NCI-H446 (cell line): ENCODE measurements at regions not wholly inside any gene's neighbourhood (a gene's known extent, or its start where the extent isn't known, plus 50 kb on each side); places are given as distances from the start of the nearest gene placed in this dataset.
"Not testable (repeated sequence)": the region's sequence is repeated elsewhere in the genome, so short reads cannot be mapped to it uniquely, and the experiment has no call there.

ENCODE experiments used
- DNase-seq, 2 experiments: peaks; one replicate each; lab custom pipeline; 2025; lab: John Stamatoyannopoulos, UW

GRCh38 chr11:11717064-11717725 lies 95.4 kb upstream of the GALNT18 start:
- DNase-seq = no peak

- DNase-seq = not testable (repeated sequence)
These were observed 93.3 kb upstream of the GALNT18 start for GRCh38 chr11:11715075-11715474.

- DNase-seq = no peak
These were observed 88.8 kb upstream of the GALNT18 start for GRCh38 chr11:11710556-11710955.

- no peak for DNase-seq
These were observed 87.8 kb upstream of the GALNT18 start for GRCh38 chr11:11709447-11710239.

- DNase-seq = no peak
These were observed 86.5 kb upstream of the GALNT18 start for GRCh38 chr11:11708256-11708655.

GRCh38 chr11:11706028-11706427 lies 84.2 kb upstream of the GALNT18 start:
- no peak for DNase-seq

- no peak for DNase-seq
These were observed 82.1 kb upstream of the GALNT18 start for GRCh38 chr11:11703885-11704284.

- DNase-seq = no peak
These were observed 79.3 kb upstream of the GALNT18 start for GRCh38 chr11:11701070-11701469.

- no peak for DNase-seq
These were observed 76.0 kb upstream of the GALNT18 start for GRCh38 chr11:11697796-11698195.

- no peak for DNase-seq
These were observed 69.7 kb upstream of the GALNT18 start for GRCh38 chr11:11691296-11692151.

- DNase-seq = no peak
These were observed 59.7 kb upstream of the GALNT18 start for GRCh38 chr11:11681536-11681935.

GRCh38 chr11:11677672-11678356 lies 56.0 kb upstream of the GALNT18 start:
- no peak for DNase-seq

- no peak for DNase-seq
These were observed 53.9 kb upstream of the GALNT18 start for GRCh38 chr11:11675671-11676181.

GRCh38 chr11:11672789-11673188 lies 51.0 kb upstream of the GALNT18 start:
- DNase-seq = no peak

- no peak for DNase-seq
These were observed 50.3 kb upstream of the GALNT18 start for GRCh38 chr11:11672101-11672500.
